GM18520 (cell line): ENCODE measurements at regions not wholly inside any gene's neighbourhood (a gene's known extent, or its start where the extent isn't known, plus 50 kb on each side); places are given as distances from the start of the nearest gene placed in this dataset.
"Not testable (repeated sequence)": the region's sequence is repeated elsewhere in the genome, so short reads cannot be mapped to it uniquely, and the experiment has no call there.

ENCODE experiments used
- ATAC-seq: cut with Tn5 transposase; IDR thresholded peaks from one replicate; pipeline ENCODE4 v1.9.1; 2021; ENCODE audit not compliant: unreplicated experiment

DNA sequence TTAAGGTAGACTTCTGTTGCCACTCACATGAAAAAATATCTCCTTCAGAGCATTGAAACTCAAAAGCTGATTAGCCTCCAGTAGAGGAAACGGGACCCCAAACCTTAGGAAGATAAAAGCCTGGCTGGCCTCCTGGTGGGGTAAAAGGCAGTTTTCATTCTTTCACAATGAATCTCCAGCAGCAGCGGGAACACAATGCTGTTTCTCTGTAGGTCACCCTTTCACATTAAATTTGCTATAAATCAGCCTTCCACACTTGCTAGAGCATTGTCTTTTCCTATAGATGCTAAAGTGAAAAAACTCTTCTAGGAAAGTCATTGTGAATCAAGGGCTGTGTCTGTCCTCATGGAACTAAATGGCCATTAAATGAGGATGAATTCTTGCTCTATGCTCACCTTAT lies 207.3 kb upstream of the MAGEB2 start:
- no peak for ATAC-seq

DNA sequence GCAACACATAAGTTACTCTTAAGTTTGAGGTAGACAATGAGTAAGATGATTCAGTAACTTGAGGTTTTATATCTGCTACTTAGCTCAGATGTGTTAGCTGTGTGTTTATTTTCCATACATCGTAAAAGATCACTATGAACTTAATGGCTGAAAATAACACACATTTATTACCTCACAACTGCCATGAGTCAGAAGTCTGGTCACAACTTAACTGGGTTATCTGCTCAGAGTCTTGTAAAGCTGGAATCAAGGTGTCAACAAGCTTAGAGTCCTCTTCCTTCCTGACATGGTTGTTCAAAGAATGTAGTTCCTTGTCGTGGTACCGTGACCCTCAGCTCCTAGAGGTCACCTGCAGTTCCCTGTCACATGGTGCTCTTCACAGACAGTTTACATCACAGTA lies 204.9 kb upstream of the MAGEB2 start:
- ATAC-seq = no peak

DNA sequence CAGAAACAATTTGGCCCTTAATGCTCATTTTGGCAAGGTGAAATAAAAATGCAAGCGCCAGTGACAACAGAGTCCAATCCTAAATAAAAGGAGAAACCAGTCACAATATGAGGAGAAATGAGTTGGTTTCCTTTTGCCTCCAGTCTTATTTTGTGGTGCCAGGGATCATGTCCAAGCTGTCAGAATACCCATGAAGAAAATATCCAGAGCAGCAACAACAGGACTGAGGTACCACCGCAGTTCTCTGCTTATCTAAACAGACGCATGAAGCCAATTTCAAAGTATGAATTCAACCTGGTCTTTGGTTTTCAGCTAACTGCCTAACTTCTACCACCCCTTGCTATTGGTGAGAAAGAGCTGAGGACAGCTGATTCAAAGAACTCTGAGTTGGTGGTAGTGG lies 199.9 kb upstream of the MAGEB2 start:
- ATAC-seq = no peak

DNA sequence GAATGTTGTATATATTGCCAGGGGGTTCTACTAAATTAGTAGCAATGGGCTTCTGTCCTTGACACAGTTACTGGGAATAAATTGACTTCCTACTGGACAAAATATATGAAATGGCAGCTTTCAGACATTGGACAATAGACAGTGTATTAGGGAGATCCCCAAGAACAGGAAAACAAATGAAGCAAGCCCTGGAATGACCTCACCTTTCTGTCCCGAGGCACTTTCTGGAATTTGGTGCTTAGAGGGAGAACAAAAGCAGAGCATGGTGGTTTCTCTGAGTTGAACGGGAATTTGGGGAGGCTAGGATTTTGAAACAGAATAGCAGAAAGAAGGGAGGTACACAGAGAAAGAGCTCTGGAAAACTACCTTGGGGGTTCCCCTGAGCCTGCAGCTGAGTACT lies 187.7 kb upstream of the MAGEB2 start:
- ATAC-seq = no peak

- ATAC-seq = not testable (repeated sequence)
These were observed 179.0 kb upstream of the MAGEB2 start for GRCh38 chrX:30036406-30036805.

DNA sequence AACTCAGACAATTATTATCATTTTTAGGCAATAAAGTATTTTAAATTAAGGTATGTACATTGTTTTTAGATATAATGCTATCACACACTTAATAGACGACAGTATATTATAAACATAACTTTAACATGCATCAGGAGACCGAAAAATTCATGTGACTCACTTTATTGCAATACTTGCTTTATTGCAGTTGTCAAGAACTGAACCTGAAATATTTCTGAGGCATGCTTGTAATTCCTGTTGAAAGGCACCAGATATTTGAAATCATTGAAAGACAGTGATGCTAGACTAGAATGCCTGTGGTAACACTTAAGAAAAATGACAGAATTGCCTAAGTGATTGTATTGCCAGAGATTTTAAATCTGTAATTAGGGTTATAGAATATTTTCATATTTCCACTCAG lies 175.6 kb upstream of the MAGEB2 start:
- ATAC-seq = no peak

- ATAC-seq = no peak
These were observed 154.6 kb upstream of the MAGEB2 start for GRCh38 chrX:30060718-30061117.

DNA sequence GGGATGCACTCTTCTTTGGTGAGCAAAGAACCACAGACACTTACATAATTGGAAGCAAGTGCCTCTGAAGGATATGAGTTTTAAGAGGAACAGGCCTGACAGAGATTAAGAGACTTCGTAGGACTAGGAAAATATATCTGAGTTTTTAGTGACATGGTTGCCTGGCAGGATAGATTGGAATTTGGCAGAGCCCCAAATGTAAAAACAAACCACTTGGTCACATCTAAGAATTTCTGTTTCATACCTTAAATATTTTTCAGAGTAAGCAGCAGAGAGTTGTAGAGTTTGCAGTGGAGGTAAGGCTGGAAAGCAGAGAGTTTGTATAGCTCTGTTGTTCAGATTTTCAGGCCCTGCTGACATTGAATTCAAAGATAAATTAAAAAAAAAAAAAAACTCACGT lies 150.1 kb upstream of the MAGEB2 start:
- ATAC-seq = no peak

DNA sequence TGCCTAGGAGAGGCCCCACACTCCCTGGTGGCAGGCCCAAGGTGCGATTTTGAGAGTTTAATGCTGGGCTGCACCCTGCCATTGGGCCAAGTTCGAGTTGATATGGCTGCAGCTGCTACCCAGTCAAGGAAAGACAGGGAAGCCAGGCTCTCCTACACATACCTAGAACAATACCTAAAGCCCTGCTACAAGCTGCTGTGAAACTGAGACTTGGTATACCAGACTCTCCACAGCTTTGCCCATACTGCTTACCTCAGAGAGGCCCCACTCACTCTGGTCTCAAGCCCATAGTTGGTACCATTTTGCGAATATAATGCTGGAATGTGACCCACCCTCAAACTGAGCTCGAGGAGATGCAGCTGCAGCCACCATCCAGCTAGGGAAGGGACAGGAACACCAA lies 147.7 kb upstream of the MAGEB2 start:
- ATAC-seq = no peak

DNA sequence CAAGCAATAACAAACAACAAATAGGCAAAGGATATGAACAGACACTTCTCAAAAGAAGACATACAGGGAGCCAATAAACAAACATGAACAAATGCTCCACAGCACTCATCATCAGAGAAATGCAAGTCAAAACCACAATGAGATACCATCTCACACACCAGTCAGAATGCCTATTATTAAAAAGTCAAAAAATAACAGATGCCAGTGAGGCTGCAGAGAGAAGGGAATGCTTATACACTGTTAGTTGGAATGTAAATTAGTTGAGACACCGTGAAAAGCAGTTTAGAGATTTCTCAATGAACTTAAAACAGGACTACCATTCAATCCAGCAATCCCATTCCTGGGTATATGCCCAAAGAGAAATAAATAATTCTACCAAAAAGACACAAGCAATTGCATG lies 129.8 kb upstream of the MAGEB2 start:
- ATAC-seq = no peak

- no peak for ATAC-seq
These were observed 103.9 kb upstream of the MAGEB2 start for GRCh38 chrX:30111431-30111830.

DNA sequence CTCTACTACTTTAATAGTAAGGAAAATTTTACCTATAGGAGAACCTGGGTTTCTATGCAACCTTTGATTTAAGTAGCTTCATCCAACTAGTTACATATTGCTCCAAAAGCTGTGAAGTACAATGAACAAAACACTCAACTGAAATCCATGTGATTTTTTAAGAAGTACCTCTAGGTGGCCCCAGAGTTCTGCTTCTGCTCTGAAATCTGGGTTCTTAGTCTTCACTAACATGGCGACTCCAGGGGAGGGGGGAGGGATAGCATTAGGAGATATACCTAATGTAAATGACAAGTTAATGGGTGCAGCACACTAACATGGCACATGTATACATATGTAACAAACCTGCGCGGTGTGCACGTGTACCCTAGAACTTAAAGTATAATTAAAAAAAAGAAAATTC lies 73.4 kb upstream of the MAGEB2 start:
- ATAC-seq = peak; percentile 71

GRCh38 chrX:30144221-30144620 lies 71.1 kb upstream of the MAGEB2 start:
- ATAC-seq = no peak

- ATAC-seq = no peak
These were observed 70.2 kb upstream of the MAGEB2 start for GRCh38 chrX:30144971-30145731.

GRCh38 chrX:30147996-30148643 lies 67.2 kb upstream of the MAGEB2 start:
- ATAC-seq = no peak

- not testable (repeated sequence) for ATAC-seq
These were observed 66.2 kb upstream of the MAGEB2 start for GRCh38 chrX:30149206-30149605.

- no peak for ATAC-seq
These were observed 65.0 kb upstream of the MAGEB2 start for GRCh38 chrX:30150196-30150895.

DNA sequence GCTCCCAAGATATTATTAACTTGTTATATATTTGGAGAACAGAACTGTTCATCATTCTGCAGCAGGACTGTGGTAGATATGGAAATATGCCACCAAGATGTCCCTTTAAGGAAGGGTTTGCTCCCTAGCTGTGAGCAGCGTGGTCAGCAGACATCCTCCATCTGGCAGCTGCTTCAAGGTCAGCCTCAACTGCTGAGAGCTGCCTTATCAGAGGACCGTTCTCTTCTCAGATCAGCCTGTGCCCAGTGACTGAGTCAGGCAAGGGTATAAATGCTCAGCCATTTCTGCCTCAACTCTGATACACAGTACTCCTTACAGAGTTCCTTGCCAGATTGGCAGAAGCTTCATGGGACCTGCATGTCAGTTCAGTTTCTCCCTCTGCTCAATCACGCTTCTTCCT lies 63.4 kb upstream of the MAGEB2 start:
- ATAC-seq = no peak

DNA sequence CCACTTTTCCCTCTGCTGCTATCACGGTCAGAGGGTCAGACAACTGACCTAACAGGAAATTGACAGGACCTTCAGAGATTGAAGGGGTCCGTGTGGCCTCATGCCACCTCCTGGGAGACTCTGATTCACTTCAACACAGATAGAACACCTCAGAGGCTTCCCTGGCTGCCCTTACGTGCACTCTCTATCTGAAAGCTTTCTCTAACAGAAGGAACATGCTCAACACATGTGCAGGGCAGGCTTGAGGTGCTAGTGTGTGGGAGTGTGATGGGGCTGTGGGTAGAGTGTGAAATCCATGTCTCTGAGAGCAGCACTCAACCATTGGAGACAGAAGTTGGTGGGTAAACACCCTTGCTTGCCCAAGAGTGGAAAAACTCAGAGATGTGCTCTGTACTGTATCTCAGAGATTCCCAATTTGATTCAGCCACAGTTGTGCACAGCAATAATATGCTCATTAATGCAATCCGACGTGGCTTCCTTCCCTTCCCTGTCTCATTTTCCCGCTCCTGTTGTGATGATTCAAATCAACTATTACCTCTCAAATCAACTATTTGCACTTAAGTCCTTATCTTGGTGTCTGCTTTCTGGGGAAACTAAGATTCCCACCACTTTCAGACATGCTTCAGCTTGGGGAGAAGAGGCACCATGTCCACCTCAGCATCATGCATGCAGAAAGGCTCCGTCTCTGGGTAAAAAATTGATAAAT lies 62.0 kb upstream of the MAGEB2 start:
- peak; percentile 55 for ATAC-seq

- ATAC-seq = no peak
These were observed 61.5 kb upstream of the MAGEB2 start for GRCh38 chrX:30153881-30154260.

DNA sequence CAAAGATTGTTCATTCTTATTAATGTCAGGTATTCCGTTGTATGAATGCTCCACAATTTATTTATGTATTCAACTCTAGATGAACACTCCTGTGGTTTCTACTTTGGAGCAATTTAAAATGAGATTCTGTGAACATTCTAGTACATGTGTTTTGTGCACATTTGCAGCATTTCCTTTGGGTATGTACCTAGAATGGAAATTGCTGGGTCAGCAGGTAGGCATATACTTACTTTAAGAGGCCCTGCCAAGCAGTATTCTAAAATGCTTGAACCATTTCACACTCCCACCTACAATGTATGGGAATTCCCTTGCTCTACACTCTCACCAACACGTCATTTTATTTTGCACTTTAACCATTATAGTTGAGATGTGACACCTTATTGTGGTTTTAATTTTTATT lies 59.4 kb upstream of the MAGEB2 start:
- ATAC-seq = no peak
